ENCODE measurements at regions not wholly inside any gene's neighbourhood (a gene's known extent, or its start where the extent isn't known, plus 50 kb on each side); places are given as distances from the start of the nearest gene placed in this dataset.

- TF ChIP-seq POLR2A (IDR thresholded peaks at IDR 0.05) (no peak), EP300 (IDR thresholded peaks at IDR 0.05) (no peak), POLR2AphosphoS5 (IDR thresholded peaks at IDR 0.05) (no peak), CTCF (IDR thresholded peaks at IDR 0.05) (no peak)
Measured at GRCh38 chr5:92835712-92836111, 745.3 kb downstream of the NR2F1-AS1 start.
